Midbrain (tissue), 1 donor: ENCODE measurements at regions not wholly inside any gene's neighbourhood (a gene's known extent, or its start where the extent isn't known, plus 50 kb on each side); places are given as distances from the start of the nearest gene placed in this dataset.

Experiments used
- DNase-seq: peaks from one replicate; lab custom pipeline; 2025; lab: John Stamatoyannopoulos, UW

- DNase-seq = no peak
Measured at GRCh38 chr2:180208841-180209240, 201.7 kb upstream of the CWC22 start.

- no peak for DNase-seq
Measured at GRCh38 chr2:180205621-180206235, 198.6 kb upstream of the CWC22 start.

GRCh38 chr2:180203972-180204371 lies 196.9 kb upstream of the CWC22 start:
- DNase-seq = no peak

GRCh38 chr2:180202467-180202951 lies 195.4 kb upstream of the CWC22 start:
- DNase-seq = peak; percentile 33

DNA sequence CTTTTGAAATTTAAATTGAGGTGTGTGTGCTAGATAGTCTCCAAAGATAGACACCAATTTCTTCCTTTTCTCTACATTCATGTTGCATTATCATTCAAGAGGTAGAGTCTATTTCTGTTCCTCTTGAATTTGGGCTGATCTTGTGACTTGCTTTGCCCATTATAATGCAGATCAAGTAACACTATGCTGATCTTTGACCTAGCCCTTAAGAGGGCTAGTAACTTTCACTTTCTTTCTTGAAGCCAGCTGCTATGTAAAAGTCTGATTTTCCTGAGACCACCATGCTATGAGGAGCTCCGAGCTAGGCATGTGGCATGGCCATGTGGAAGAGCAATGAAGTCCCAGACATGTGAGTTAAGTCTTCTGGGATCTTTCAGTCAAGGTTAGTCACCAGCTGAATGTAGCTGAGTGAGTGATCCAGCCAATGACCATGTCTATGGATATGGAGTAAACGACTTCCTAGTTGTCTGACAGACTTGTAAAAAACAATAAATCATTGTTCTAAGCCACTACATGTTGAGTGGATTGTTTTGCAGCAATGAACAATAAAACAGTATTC lies 189.4 kb upstream of the CWC22 start:
- DNase-seq = no peak

- no peak for DNase-seq
Measured at GRCh38 chr2:180195847-180196246, 188.8 kb upstream of the CWC22 start.

DNA sequence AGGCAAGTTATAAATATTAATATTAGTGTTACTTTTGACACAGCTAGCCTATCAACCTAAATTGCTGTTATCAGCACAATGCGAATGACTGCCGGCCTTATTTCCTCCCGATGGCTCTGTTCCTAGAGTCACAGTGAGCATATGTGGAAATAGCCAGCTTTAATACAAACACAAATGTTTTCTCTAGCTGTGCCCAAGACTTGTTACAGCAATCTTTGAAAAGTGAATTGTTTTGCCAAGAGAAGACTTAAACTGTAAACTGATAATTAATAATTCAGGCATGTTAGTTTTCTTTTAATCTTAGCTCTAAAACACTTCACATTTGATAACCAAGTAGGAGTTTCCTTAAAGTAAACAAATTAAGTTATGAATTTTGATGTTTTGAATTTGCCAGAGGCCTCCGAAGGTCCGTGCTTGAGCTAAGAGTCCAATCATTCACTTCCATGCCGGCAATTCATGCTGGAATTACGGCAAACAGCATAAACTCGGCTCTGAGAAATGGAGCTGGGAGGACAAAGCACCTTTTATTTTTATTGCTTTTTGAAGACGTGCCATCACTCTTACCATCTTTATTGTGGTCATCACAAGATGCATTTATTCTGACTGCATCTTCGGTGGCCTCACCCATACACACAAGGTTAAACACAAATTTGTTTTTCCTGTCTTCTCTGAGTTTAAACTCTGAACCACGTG lies 184.5 kb upstream of the CWC22 start:
- no peak for DNase-seq

DNA sequence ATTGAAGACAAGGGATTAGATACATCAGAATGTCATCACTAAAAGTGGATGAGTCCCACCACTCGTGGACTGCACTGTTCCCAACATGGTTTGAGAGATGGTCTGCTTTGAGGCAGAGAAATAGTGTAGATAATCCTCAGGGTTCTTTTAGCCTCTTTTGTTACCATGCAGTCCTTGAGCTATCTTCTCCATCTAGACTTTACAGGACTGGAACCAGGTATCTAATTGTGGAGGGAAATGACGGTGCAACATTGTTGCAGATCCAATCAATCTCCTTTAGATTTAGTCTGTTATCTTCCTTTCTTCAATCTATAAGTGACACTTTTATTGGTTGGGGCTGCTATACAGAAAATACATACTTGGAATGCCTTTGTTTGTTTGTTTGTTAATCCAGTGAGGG lies 183.8 kb upstream of the CWC22 start:
- no peak for DNase-seq

DNA sequence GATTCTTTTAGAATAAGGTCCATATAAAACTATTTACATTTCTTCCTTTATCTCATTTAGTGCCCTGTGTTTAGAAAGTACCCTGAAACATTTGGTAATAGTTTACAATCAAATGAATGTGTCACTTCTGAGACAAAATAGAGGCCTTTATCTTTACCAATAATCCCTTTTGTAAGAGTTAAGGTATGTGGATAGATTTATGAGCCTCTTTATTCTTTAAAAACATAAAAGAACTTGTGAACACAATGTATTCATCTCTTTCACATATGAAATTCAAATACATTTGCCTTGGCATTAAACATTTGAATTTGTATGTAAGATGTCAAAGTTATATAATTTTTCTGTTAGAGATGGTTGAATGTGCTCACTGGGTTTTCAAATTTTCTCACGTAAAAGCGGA lies 180.5 kb upstream of the CWC22 start:
- DNase-seq = no peak

DNA sequence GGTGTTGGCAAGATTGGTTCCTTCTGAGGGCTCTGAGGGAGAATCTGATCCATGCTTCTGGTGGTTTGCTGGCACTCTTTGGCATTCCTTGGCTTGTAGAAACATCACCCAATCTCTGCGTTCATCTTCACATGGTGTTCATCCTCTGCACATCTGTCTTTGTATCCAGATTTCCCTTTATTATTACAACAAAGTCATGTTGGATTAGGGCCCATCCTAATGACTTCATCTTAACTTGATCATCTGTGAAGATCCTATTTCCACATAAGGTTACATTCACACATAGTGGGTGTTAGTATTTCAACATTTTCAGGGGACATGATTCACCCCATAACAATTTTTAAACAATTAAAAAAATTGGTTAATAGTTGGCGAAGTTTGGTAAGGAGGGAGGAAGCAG lies 177.4 kb upstream of the CWC22 start:
- DNase-seq = no peak

DNA sequence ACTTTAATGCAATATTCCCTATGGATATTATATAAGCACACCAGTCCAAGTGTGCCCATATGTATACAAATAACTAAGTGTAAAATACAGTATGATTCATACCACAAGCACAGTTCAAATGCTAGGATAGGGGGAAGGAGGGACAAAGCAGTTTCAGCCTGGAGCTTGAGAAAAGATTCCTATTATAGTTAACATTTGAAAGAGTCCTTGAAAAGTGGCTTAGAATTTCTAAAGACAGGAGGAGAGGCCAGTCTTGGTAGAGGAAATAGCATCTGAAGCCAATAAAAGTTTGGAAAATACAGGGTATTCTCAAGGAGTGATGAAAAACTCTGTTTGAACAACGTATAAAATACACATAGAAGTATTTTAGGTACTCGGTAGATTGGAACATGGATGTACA lies 173.4 kb upstream of the CWC22 start:
- DNase-seq = no peak

DNA sequence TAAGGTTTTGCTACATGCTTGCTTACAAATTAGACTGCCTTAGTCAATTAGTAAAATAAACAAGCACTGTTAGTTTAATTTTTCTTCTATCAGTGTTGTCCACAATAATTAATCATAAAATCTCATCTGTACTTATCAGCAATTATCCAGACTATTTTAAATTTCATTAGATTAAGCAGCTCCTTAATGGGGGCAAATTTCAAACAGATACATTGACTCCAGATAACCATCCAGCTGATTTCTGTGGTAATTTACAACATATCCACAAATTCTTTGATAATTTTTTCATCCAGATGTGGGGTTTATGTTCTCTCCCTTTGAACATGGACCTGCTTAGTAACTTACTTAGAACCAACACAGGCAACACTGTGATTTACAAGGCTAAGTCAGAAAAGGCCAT lies 170.4 kb upstream of the CWC22 start:
- no peak for DNase-seq

DNA sequence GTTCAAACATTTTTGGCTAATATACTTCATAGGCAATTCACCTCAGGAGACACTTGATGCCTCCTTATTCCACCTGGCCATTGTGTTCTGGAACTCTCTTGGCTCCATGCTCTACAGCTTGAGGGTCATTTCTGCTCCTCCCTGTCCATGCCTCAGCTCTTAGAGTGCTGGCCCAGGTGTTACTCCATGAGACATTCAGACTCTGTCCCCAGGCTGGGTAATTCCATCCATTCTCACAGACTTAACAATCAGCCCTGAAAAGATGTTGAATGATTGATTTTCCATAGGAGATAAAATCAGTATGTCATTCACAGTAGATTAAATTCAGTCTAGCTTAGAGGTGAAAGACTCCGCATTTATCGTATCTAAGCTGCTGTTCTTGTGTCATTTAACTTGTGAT lies 168.6 kb upstream of the CWC22 start:
- DNase-seq = no peak

DNA sequence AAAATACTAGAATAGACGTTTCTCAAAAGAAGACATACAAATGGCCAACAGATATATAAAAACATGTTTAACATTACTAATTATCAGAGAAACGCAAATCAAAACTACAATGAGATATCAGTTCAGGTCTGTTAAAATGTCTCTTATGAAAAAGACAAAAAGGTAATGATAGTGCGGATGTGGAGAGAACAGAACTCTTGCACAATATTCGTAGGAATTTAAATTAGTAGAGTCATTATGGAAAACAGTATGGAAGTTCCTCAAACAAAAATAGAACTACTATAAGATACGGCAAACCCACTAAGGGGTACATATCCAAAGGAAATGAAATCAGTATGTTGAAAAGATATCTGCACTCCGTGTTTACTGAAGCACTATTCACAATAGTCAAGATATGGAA lies 167.5 kb upstream of the CWC22 start:
- no peak for DNase-seq

GRCh38 chr2:180169474-180169873 lies 162.4 kb upstream of the CWC22 start:
- DNase-seq = no peak

DNA sequence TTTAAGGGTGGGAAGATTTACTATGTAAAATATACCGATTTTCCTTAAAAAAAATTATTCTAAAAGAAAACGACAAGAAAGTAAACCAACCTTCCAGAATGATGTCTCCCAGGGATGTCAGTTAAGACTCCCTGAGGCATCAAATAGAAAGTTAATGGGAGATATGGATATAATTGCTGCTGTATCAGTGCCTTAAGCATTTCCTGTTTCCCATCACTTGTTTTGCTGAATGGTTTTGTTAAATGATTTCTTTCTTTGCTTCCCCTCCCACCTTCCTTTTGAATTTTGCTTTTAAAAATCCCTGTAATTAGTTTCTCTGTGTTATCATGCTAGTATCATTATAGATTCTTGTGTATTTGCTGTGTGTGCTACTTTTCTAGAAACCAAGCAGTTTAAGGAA lies 154.3 kb upstream of the CWC22 start:
- DNase-seq = no peak

- DNase-seq = no peak
Measured at GRCh38 chr2:180159921-180160320, 152.8 kb upstream of the CWC22 start.

DNA sequence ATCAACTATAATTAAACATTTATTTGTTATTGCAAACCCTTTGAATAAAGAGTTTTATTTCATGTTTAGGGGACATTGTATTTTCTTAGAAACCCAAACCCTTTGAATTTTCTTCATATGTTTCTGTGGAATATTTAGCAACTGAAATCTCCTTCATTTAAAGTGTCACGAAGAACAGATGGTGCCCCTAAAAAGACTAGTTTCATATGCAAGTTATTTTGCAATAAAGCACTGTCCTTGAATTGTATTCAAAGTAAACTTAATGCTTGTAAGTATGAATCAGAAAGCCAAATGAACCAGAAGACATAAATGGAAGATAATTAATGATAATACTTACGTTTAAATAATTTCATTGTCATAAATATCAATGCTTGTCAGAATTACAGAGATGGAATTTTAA lies 151.9 kb upstream of the CWC22 start:
- no peak for DNase-seq

DNA sequence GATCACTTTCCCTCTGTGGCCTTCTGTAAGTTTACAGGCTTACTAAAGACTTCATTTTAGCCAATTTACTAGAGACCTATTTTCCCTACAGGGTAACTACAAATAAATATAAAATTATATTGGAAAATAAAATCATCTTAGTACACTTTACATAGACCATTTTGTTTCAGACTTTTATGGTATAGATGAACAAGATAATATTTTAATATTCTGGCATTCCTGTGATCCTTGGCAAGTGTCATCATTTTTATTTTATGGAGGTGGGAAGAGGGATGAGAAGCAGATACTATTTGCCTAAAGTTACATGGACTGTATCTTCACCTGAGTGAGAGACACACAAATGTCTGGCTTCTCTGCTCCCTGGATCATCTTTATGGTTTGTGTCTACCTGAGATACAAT lies 149.6 kb upstream of the CWC22 start:
- DNase-seq = no peak

DNA sequence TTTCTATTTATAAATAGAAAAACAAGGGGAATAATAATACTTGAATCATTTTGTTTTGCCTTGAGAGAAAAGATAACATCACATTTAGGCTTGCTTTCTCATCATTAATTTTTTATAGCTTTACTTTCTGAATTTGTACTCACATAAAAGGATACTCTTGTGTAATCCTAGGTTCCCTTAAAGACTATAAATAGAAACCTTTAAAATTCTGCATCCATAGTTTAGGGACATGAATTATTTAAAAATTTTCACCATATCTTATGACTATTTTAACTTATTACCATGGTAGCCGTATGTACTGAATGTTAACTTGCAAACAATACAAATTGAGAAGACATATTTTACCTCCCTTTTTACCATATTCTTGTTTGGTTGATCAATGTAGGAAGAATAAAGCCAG lies 143.5 kb upstream of the CWC22 start:
- no peak for DNase-seq

DNA sequence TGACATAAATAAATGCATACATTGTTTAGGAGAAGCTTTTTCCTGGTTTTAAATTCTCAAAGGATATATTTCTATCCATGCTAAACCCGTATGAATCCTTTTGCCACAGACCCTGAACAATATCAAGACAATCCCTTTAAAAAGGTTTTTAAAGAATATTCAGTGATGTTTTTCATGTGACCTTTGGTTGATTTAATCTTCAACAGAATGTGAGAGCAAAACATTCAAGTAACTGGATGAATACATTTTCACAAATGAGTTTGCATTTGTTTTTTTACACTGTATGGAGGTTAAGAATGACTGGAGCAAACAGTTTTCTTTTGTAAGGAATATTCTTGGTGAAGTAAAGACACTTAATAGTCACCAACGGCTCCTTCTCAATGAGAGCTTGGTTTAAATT lies 139.4 kb upstream of the CWC22 start:
- no peak for DNase-seq

DNA sequence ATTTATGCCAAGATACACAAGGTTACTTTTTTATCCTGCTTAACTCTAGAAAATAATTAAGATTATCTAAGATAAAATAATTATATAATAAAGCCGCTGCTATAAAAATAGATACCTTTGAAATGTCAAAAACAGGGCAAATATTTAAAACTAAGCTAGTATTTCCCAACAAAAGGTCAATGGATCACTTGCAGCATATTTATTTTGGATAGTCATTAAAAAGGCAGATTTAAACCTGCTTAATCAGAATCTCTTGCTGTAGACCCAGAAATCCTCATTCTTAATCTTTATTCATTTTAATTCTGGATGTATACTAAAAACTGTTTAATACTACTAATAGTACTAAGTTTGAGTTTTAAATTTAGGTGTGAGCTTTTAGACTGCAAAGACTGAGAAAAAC lies 139.0 kb upstream of the CWC22 start:
- no peak for DNase-seq

GRCh38 chr2:180145163-180145562 lies 138.1 kb upstream of the CWC22 start:
- DNase-seq = no peak

- no peak for DNase-seq
Measured at GRCh38 chr2:180144338-180144813, 137.3 kb upstream of the CWC22 start.
